ENCODE measurements at regions not wholly inside any gene's neighbourhood (a gene's known extent, or its start where the extent isn't known, plus 50 kb on each side); places are given as distances from the start of the nearest gene placed in this dataset.

- no peak for DNase-seq (ENCODE audit: low spot score)
Observed at GRCh38 chr20:50286174-50286511, 95.5 kb downstream of the CEBPB start.

GRCh38 chr20:50286609-50287008, 96.0 kb downstream of the CEBPB start:
- DNase-seq (ENCODE audit: low spot score), result no peak

GRCh38 chr20:50287512-50287911, 96.9 kb downstream of the CEBPB start:
- DNase-seq (ENCODE audit: low spot score), result no peak

DNA sequence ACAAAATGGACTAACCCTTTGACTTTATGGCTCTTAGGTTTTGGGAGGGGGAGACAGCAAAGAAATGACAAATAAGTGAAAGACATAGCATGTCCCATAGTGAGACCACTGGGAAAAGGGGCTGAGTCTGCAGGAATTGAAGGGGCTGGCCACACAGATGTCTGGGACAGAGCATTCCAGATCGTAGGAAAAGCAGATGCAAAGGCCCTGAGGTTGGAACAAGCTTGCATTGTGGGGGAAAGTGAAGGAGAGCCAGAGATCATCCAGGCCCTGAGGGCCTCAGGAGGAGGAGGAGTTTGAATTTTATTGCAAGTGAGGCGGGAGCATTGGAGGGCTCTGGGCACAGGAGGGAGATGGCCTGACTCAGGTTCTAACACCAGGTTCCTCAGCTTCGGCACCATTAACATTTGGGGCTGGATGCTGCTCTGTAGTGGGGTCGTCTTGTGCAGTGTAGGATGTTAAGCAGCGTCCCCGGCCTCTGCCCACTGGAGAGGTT, 97.5 kb downstream of the CEBPB start:
- no peak for DNase-seq (ENCODE audit: low spot score)

- no peak for DNase-seq (ENCODE audit: low spot score)
Observed at GRCh38 chr20:50289581-50289980, 99.0 kb downstream of the CEBPB start.

DNA sequence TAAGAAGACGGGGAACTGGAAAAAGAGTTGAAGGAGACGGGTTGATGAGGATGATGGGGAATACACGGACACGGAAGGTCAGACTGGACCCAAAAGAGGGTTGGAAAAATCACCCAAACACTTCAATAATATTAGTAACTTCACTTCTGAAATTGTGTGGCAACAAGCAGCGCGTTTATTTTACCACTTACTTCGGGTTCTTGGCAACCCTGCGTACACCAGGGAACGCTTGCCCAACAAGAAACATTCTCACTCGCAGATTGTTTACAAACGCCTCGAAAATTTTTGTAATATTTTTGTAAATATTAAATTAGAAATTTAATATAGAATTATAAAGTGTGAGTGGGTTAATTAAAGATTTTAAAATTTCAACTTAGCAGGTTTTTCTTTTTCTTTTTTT, 99.5 kb downstream of the CEBPB start:
- DNase-seq (ENCODE audit: low spot score), result no peak

DNA sequence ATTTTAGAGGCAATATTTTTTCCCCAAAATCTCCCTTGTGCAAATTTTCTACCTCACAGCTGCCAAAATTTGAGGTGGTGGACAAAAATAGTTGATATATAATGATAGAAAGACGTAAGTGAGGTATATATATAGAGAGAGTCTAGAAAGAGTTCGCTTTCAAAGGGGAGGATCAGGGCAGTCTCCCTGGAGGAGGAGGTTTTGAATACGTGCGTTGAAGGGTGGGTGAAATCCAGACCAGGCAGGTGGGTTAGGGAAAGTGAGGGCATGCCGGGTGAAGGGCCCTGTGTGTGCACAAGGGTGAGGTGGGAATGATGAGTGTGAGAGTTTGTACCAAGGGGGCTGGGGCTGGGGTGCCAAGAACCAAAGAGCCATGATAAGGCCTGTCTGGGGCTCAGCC, 100.2 kb downstream of the CEBPB start:
- no peak for DNase-seq (ENCODE audit: low spot score)

DNA sequence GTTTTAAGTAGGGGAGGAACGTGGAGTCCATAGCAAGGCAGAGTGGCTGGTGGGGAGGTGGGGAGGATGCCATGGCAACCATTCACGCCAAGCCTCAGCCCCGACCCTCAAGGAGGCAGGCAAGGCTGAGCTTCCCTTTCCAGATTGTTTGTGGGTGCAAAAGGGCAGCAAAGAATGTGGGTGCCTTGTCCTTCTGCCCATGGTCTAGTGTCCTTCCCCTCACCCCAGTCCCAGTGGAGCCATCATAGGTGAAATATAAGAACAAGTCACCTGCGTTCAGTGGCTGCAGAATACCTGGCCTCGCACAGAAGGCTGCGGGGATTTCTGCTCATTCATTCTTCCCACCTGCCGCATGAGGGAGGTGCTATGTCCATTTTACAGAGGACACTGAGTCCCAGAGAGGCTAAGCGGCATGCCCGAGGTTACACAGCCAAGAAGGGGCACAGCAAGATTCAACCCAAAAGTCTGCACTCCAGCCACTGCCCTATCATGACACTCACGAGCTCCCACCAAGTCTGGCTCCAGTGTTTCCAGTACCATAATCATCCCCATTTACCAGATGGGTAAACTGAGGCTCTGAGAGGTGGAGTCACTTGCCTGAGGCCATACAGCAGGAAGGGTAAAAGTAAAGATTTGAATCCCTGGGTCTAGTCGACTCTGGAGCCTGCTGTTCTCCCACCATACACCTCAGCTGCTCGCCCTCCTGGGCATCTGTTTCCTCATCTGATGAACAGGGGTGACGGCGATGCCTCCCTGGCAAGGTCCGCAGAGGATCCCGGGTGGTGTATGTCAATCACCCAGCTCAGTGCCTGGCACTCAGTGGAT, 100.8 kb downstream of the CEBPB start:
- DNase-seq (ENCODE audit: low spot score), result no peak

DNA sequence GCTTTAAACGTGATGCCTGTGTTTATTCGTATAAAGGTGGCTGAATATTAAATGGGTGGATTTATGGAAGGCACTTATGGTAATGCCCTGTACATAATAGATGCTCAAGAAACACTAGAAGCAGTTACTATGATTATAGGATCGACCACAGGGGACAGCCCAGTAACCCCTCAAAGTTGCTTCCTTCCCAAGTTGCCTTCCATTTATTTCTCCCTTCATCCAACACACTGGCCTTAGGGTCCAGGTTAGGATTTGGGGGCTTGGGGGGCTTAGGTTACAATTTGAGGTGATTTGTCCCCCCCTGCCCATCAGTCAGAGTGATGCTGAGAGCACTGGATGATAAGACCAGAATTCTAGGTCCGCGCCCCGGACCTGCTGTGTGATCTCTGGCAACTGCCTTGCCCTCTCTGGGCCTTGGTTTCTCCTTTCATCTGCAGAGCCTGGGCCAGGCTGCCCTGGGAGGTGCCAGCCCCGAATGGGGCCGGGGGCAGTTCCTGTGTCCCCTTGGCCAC, 101.5 kb downstream of the CEBPB start:
- DNase-seq (ENCODE audit: low spot score), result no peak

- DNase-seq (ENCODE audit: low spot score), result no peak
Observed at GRCh38 chr20:50292591-50293283, 102.1 kb downstream of the CEBPB start.

DNA sequence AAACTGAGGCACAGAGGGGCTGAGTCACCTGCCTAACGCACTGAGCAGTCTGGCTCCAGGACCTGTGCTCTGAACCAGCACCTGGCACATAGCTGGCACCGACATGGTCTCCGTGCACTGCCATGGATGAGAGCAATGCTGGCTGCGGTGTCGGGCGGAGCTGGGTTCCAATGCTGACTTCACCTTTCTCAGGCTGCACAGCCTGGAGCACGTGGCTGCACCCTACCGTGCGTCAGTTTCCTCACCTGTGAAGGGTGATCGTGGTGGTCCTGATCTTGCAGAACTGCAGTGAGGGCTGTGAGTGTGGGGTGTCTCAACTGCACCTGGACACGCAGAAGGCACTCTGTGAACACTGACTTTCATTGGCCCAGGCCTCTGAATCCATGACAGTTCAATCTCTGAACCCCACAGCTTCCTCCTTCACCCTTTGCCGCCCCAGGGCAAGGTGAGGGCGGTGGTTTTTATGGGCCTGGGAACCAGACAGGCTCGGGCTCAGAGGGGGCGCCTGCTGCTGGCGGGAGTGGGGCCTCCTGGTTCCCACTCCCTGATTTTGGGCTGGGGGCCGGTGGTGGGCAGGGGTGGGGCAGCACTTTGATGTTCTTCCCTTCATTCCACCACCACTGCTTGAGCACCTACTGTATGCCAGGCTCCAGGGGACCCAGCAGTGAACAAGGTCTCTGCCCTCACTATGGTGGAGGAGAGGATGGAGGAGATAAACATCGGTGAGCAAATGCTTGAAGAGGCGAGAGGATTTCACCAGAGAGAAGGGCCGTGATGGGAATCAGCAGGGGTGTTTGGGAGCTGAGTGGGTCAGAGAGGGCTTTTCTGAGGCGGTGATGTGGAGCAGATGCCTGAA, 102.9 kb downstream of the CEBPB start:
- no peak for DNase-seq (ENCODE audit: low spot score)

- no peak for DNase-seq (ENCODE audit: low spot score)
Observed at GRCh38 chr20:50294164-50295088, 103.8 kb downstream of the CEBPB start.

- no peak for DNase-seq (ENCODE audit: low spot score)
Observed at GRCh38 chr20:50295345-50295744, 104.7 kb downstream of the CEBPB start.

DNA sequence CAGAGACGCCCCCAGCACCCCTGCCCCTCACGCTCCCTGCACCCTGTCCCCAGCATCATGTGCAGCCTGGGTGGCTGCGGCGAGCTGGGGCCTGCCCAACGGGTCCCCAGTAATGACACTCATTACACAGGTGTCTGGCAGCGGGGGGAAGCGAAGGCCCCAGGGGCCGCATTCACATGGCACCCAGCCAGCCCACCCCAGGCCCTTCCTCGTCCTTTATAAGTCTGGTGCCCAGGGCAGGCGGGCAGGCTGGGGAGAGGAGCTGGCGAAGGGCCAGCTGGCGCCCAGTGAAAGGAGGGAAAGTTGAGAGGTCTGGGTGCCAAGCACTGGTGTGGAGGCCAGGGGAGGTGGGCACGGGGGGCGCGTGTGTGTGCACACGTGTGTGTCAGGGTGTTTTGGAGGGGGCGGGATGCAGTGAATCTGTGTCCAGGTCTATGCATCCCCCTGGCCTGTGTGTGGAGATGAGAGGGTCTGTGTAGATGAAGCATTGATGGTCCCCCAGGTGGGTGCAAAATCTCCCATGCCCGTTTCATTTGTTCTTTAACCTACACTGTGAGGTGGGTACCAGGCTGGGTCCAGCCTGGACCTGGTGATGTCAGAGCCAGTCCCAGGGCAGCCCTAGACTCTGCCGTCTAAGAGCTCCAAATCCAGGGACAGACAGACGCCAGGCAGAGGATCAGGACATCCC, 105.3 kb downstream of the CEBPB start:
- DNase-seq (ENCODE audit: low spot score), result no peak

DNA sequence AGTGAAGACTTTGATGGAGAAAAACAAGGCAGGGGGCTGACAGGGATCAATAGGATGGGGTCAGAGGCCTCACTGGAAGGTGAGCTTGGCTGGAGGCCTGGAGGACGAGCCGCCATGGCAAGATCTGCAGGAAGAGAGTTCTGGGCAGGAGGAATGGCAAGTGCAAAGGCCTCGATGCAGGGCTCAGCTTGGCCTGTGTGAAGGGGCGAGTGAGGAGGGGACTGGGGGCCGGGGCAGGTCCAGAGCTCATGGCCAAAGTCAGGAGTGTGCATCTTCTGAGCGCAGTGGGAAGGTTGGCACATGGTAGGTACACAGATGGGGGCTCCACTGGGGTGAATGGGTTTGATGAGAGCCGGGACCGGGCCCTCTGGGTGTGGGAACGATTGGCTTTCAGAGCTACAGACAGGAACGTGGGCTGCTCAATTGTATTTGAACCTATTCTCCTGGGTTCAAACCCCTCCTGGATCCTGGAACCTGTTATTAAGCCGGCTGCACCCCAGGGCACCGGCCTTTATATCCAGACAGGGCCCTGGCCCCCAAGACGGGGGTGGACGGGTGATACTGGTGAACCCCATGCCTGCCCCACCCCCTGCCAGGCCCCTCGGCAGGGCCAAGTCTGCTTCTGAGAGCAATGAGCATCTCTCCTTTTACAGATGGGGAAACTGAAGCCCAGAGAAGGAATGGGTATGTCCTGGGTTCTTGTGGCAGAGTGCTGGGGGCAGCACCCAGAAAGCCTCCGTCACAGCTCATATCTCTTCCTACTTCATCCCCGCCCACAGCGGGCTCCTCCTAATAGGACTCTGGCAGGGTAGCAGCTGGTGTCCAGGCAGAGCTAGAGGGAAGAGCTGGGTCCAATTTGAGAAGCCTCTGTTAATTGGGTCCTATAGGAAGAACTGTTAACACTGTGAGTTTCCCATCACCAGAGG, 106.1 kb downstream of the CEBPB start:
- no peak for DNase-seq (ENCODE audit: low spot score)

DNA sequence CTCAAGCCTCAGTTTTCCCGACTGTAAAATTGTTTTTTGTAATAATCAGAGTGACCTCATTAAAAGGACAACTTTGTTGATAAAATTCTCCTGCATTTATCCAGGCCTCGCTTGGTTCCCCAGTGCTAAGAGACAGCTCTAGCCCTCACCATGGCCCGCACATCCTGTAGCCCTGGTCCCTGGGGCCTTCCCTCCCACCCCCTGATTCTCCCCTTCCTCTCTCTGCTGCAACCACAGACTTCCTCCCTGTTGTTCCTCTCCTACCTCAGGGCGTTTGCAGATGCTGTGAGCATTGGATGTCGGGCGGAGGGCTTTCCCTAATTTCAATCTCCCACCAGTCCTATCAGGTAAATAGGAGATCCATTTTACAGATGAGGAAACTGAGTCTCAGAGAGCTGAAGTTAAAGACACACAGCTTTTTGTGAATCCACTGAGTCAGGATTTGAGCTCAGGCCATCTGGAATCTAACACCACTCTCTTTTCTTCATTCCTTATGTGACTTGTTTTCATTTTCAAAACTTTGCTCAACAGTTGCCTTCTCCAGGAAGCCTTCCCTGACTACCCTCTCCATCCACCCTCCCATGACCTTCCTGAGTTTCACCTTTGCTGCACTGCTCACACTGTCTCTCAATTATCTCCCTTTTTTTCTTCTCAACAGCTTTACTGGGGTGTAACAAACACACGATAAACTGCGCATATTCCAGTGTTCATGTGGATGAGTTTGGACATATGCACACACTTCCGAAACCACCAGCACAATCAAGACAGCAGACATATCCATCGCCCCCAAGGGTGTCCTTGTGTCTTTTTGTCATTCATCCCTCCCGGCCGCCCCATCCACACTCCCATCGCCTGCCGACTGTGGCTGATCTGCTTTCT, 107.1 kb downstream of the CEBPB start:
- no peak for DNase-seq (ENCODE audit: low spot score)

GRCh38 chr20:50298554-50299324, 108.1 kb downstream of the CEBPB start:
- DNase-seq (ENCODE audit: low spot score), result no peak

DNA sequence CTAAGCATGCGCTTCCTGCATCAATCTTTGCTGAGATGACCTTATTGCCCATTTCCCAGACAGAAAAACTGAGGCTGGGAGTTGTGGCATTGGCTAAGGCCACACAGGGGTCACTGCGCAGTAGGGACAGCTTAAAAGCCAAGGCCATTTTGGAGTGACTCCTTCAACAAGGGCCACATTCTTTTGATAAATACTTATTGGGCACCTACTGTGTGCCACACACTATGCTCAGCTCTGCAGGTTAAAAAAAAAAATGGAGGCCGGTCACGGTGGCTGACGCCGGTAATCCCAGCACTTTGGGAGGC, 108.6 kb downstream of the CEBPB start:
- DNase-seq (ENCODE audit: low spot score), result no peak

All from CD4-positive, alpha-beta T cell treated with Interleukin-15 for 4 hours (primary cell).